Coronary artery (tissue), 2 donors: ENCODE measurements at regions not wholly inside any gene's neighbourhood (a gene's known extent, or its start where the extent isn't known, plus 50 kb on each side); places are given as distances from the start of the nearest gene placed in this dataset.

ENCODE experiments used
- DNase-seq: peaks from one replicate; pipeline ENCODE4 v3.0.0-alpha.2; 2017; ENCODE audit warnings: low spot score
- H3K27ac ChIP-seq, 2 donors: fragments of 200-600 bp; sonication (generic); one replicate each; pipeline ENCODE4 v1.5.1; 2016 to 2019
- H3K4me3 ChIP-seq: fragments of 200-600 bp; sonication (generic); 2 replicates; pipeline ENCODE4 v1.5.1; 2016; ENCODE audit warnings: mild to moderate bottlenecking, moderate library complexity
- CTCF ChIP-seq: fragments of 200-600 bp; sonication (generic); IDR thresholded peaks from one replicate; pipeline ENCODE4 v1.5.1; 2019; ENCODE audit warnings: antibody characterized with exemption

GRCh38 chr1:56376188-56376984 lies 203.0 kb downstream of the PLPP3 start:
- peak; percentile 81 for DNase-seq
- Histone ChIP-seq H3K27ac (peak overlapping the region; percentile 35 to 55), H3K4me3 (no peak overlapping the region)
- TF ChIP-seq CTCF, result no peak

DNA sequence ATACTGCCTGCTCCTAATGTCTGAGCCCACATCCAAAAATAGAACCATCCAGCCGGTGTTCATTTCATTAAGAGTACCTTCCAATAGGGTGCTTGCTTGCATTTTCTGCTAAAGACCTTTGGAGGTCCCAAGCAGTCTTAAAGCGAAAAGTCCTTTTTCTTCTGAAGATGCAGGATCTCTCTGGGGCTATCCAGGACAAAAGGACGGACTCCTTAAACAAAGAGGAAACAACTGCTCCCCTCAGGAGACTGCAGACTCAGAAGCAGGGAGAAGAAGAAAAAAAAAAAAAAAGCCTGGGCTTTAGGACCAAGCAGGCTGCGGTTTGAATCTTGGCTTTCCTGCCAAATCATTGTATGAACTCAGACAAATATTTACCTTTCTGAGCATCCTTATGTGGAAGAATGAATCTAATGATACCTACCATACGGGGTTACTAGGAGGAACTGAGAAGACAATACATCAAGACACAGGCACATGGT lies 204.0 kb downstream of the PLPP3 start:
- Histone ChIP-seq H3K4me3 (no peak overlapping the region), H3K27ac (no peak overlapping the region)
- DNase-seq, result no peak
- TF ChIP-seq CTCF, result no peak

DNA sequence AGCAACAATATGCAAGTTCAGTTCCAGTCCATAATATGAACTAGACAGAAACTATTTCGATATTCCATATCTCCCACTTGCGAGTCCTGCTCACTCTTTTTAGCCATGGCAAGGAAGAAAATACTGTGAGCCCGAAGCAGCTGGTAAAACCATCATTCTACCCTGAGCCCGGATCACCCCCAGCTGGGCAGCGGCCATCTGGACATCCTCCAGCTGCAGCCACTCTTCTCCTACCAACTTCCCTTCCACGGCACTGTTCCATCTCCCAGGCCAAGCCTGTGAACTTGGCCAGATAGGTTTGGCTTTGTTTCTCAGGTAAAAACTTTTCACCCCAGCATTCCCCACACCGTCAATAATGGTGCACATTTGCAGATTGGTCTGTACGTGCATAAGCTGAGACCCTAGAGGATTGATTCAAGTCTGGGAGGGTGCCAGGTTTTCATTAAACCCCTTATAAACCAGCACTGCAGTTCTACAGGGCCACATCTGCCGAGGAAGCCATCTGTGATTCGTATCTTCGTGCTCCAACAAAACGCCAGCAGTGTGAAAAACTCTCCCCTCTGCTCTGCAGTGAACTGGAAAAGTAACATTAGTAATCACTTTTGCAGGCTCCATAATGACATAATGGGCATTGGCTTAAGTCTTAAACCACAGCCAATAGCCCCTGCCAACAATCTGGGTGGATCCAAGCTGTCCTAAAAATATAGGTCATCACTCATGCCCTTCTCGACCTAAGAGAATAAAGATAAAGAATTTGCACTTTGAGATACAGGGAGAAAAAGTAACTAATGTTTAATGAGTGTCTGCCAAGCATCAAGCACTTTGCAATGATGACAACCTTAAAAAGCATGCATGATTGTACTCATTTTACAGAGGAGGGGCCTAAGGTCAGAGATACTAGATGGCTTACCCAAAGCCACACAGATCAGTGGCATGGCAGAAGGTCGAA lies 205.1 kb downstream of the PLPP3 start:
- no peak overlapping the region for H3K27ac ChIP-seq
- TF ChIP-seq CTCF, result no peak
- H3K4me3 ChIP-seq, result no peak overlapping the region
- DNase-seq, result no peak

- Histone ChIP-seq H3K27ac (no peak overlapping the region), H3K4me3 (no peak overlapping the region)
- DNase-seq, result no peak
- TF ChIP-seq CTCF, result no peak
Observed at GRCh38 chr1:56370513-56370912, 208.8 kb downstream of the PLPP3 start.

DNA sequence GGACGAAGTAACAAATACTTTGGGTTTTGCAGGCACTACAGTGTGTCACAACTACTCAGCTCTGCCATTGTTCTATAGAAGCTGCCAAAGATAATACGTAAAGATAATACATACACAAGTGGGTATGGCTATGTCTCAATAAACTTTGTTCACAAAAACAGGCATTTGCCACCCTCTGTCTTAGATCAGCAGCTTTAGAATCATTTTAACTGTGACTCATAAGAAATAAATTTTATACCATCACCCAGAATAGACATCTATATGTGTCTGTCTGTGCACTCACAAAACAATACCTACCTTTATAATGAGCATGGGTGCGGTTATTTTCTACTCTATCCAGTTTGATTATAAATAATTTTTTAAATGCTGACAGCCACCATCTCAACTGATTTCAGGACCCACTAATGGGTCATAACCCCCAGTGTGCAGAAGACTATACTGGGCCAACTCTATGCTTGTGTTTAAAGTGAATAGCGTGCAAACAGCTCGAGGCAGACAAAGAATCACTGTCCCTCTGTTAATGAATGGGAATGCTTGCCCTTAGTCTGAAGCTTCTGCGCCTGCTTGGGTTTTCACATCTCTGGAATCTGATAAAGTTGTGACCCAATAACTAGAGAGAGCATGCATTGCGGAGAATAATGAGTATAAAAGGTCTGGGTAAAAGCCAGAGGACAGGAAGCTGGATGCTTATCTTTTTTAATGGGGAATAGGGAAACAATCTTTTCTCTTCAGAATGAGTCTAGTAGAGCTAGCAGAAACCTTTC lies 216.2 kb downstream of the PLPP3 start:
- no peak for TF ChIP-seq CTCF
- DNase-seq, result no peak

GRCh38 chr1:56360021-56360420 lies 219.3 kb downstream of the PLPP3 start:
- no peak for DNase-seq
- no peak overlapping the region for H3K4me3 ChIP-seq
- no peak for TF ChIP-seq CTCF
- H3K27ac ChIP-seq, result no peak overlapping the region

More for the DNA sequence above, 216.2 kb downstream of the PLPP3 start:
- Histone ChIP-seq H3K27ac (no peak overlapping the region), H3K4me3 (no peak overlapping the region)
